WERI-Rb-1 (cell line): ENCODE measurements at regions not wholly inside any gene's neighbourhood (a gene's known extent, or its start where the extent isn't known, plus 50 kb on each side); places are given as distances from the start of the nearest gene placed in this dataset.

Source experiments
- DNase-seq: peaks from one replicate; pipeline ENCODE4 v3.0.0-alpha.2; 2020
- H3K27ac ChIP-seq: fragments of 250-450 bp; sonication (Bioruptor Pico); 2 replicates; pipeline ENCODE4 v1.5.1; 2020; ENCODE audit warnings: mild to moderate bottlenecking, moderate library complexity
- H3K27me3 ChIP-seq: fragments of 250-450 bp; sonication (Bioruptor Pico); 2 replicates; pipeline ENCODE4 v1.5.1; 2021; ENCODE audit warnings: mild to moderate bottlenecking, low read depth, moderate library complexity; ENCODE audit not compliant: insufficient read depth, severe bottlenecking
- H3K36me3 ChIP-seq: fragments of 250-450 bp; sonication (Bioruptor Pico); 2 replicates; pipeline ENCODE4 v1.5.1; 2020; ENCODE audit warnings: mild to moderate bottlenecking, moderate library complexity
- H3K4me3 ChIP-seq: 2 replicates; pipeline ENCODE4 v1.5.1; 2011; ENCODE audit warnings: low read depth, mild to moderate bottlenecking, control low read depth, low read length
- H3K9me3 ChIP-seq: fragments of 250-450 bp; sonication (Bioruptor Pico); 2 replicates; pipeline ENCODE4 v1.5.1; 2021; ENCODE audit warnings: mild to moderate bottlenecking, moderate library complexity; ENCODE audit not compliant: severe bottlenecking
- CTCF ChIP-seq: IDR thresholded peaks from 2 replicates; pipeline ENCODE4 v1.5.1; 2011; ENCODE audit warnings: low read depth, mild to moderate bottlenecking, control low read depth, inconsistent platforms, low read length

GRCh38 chr1:96256130-96256790 is 465.3 kb upstream of the PTBP2 start:
- no peak overlapping the region for H3K4me3 ChIP-seq
- H3K36me3 ChIP-seq, result no peaks in the 10 kb centered on the region; the same call in 1 of the 2 replicates
- no peak overlapping the region for H3K27ac ChIP-seq
- no peaks in the 10 kb centered on the region for H3K9me3 ChIP-seq
- no peak for DNase-seq
- TF ChIP-seq CTCF, result no peak
- H3K27me3 ChIP-seq, result no peaks in the 10 kb centered on the region

DNA sequence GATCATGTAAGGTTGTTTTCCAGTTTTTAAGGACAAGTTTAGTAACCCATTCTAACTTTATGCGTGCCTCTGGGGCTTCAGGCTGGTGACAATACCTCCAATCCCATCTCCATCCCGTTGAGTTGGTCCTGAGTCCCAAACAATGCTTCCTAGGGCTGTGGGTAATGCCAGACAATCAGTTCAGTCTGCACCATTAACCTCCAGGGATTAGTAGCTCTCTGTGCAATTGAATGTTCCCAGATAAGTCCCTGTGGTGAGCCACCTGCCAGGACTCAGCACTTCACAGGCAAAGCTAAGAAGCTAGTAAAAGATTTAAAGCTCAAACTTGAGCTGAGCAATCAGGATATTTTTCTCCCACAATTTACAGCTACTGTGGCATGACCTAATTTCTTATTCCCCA is 462.2 kb upstream of the PTBP2 start:
- Histone ChIP-seq H3K27ac (peak overlapping the region; percentile 85), H3K27me3 (no peaks in the 10 kb centered on the region), H3K36me3 (no peaks in the 10 kb centered on the region; the same call in 1 of the 2 replicates), H3K4me3 (peak overlapping the region; percentile 13; the same call in 1 of the 2 replicates), H3K9me3 (no peaks in the 10 kb centered on the region)
- no peak for TF ChIP-seq CTCF
- peak; percentile 88 for DNase-seq

- Histone ChIP-seq H3K4me3 (no peak overlapping the region), H3K27ac (peak overlapping the region; percentile 59), H3K36me3 (no peaks in the 10 kb centered on the region), H3K27me3 (no peaks in the 10 kb centered on the region), H3K9me3 (peaks cover 17% of the 10 kb centered on the region)
- no peak for DNase-seq
- TF ChIP-seq CTCF, result no peak
These were observed 440.1 kb upstream of the PTBP2 start for GRCh38 chr1:96281491-96281890.

DNA sequence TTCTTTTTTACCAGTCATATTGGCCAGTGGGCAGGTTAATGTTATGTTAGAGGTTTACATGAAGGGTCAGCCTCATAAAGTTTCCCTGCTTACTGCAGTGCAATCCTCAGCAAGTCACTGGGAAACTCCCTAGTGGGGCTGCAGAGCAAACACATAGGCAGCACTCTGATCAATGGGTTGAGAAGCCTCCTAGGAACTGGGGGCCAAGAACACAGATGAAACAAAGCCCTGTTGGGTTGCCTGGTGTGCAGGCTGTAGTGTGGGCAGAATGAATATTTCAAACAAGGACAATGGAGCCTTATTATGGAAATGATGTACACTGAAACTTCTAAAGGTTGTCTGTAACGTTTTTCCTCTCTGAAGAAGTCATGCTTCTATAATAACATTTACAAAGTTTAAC is 431.6 kb upstream of the PTBP2 start:
- H3K9me3 ChIP-seq, result no peaks in the 10 kb centered on the region
- no peak for DNase-seq
- no peak overlapping the region for H3K27ac ChIP-seq
- H3K4me3 ChIP-seq, result no peak overlapping the region
- no peaks in the 10 kb centered on the region for H3K36me3 ChIP-seq
- no peak for TF ChIP-seq CTCF
- no peaks in the 10 kb centered on the region for H3K27me3 ChIP-seq

DNA sequence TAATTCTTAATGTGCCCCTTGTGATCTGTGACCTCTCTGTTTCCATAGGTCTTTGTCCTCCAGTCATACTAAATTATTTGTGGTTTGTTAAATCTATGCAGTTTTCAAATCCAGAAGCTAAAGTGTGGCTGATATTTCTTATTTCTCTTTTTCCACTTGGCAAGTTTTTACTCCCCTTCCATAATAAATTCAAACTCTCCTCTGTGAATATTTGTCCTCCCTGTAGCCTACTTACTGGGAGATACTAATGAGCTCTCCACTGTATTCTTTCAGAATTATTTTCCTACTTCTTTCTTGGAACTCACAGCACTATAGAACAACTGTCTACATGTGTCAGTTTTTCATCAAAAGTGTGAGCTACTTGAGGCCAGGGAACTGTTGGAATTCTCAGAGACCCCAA is 430.8 kb upstream of the PTBP2 start:
- TF ChIP-seq CTCF, result no peak
- Histone ChIP-seq H3K4me3 (no peak overlapping the region), H3K27ac (no peak overlapping the region), H3K36me3 (no peaks in the 10 kb centered on the region), H3K9me3 (no peaks in the 10 kb centered on the region), H3K27me3 (no peaks in the 10 kb centered on the region)
- no peak for DNase-seq

GRCh38 chr1:96291468-96291867 is 430.1 kb upstream of the PTBP2 start:
- no peak for DNase-seq
- no peak for TF ChIP-seq CTCF
- Histone ChIP-seq H3K27me3 (no peaks in the 10 kb centered on the region), H3K4me3 (no peak overlapping the region), H3K27ac (no peak overlapping the region), H3K36me3 (no peaks in the 10 kb centered on the region), H3K9me3 (no peaks in the 10 kb centered on the region)
